HepG2 (cell line): ENCODE measurements at regions not wholly inside any gene's neighbourhood (a gene's known extent, or its start where the extent isn't known, plus 50 kb on each side); places are given as distances from the start of the nearest gene placed in this dataset.

ENCODE experiments used
- GATAD1 ChIP-seq: IDR thresholded peaks from 2 replicates; pipeline ENCODE4 v1.6.1; 2016; ENCODE audit warnings: missing genetic modification reagents, missing compliant biosample characterization
- HIC2 ChIP-seq: sonication (generic); formaldehyde crosslinking; IDR thresholded peaks from 2 replicates; pipeline ENCODE4 v1.9.0; 2022; ENCODE audit warnings: low read depth, missing genetic modification reagents
- HMGXB3 ChIP-seq: sonication (generic); formaldehyde crosslinking; IDR thresholded peaks from 2 replicates; pipeline ENCODE4 v1.4.0; 2020; ENCODE audit warnings: missing genetic modification reagents, borderline replicate concordance
- NFYB ChIP-seq: sonication (generic); formaldehyde crosslinking; IDR thresholded peaks from 2 replicates; pipeline ENCODE4 v1.4.0; 2020; ENCODE audit warnings: missing genetic modification reagents
- PHF5A ChIP-seq: IDR thresholded peaks from one replicate; pipeline ENCODE4 v1.6.1; 2018; ENCODE audit warnings: low read depth, missing genetic modification reagents; ENCODE audit not compliant: unreplicated experiment
- RXRA ChIP-seq: sonication (generic); formaldehyde crosslinking; IDR thresholded peaks from 2 replicates; pipeline ENCODE4 v1.5.1; 2020; ENCODE audit warnings: missing genetic modification reagents
- SKIL ChIP-seq: sonication (generic); formaldehyde crosslinking; IDR thresholded peaks from 2 replicates; pipeline ENCODE4 v1.8.0; 2022; ENCODE audit warnings: missing genetic modification reagents, mild to moderate bottlenecking, moderate library complexity, borderline replicate concordance
- SP4 ChIP-seq: sonication (generic); formaldehyde crosslinking; IDR thresholded peaks from 2 replicates; pipeline ENCODE4 v1.8.1; 2023; ENCODE audit warnings: mild to moderate bottlenecking, missing genetic modification reagents
- ZMAT5 ChIP-seq: sonication (generic); formaldehyde crosslinking; IDR thresholded peaks from 2 replicates; pipeline ENCODE4 v1.5.0; 2020; ENCODE audit warnings: mild to moderate bottlenecking, low read depth, missing genetic modification reagents, borderline replicate concordance
- ZNF124 ChIP-seq: sonication (generic); formaldehyde crosslinking; IDR thresholded peaks from 2 replicates; pipeline ENCODE4 v1.4.0; 2020; ENCODE audit warnings: missing genetic modification reagents
- ZNF292 ChIP-seq: sonication (generic); formaldehyde crosslinking; IDR thresholded peaks from 2 replicates; pipeline ENCODE4 v1.8.1; 2022; ENCODE audit warnings: mild to moderate bottlenecking, low read depth, missing genetic modification reagents, borderline replicate concordance
- ZNF33B ChIP-seq: sonication (generic); formaldehyde crosslinking; IDR thresholded peaks from 2 replicates; pipeline ENCODE4 v1.5.1; 2020; ENCODE audit warnings: mild to moderate bottlenecking, missing genetic modification reagents
- ZNF580 ChIP-seq: IDR thresholded peaks from 2 replicates; pipeline ENCODE4 v1.6.1; 2016; ENCODE audit warnings: low read depth, borderline replicate concordance
- ZNF839 ChIP-seq: sonication (generic); formaldehyde crosslinking; IDR thresholded peaks from 2 replicates; pipeline ENCODE4 v1.4.0; 2020; ENCODE audit warnings: missing genetic modification reagents, mild to moderate bottlenecking, borderline replicate concordance

- no peak for TF ChIP-seq HIC2 (CRISPR knock-in tag)
- no peak for TF ChIP-seq ZMAT5 (CRISPR knock-in tag)
- no peak for TF ChIP-seq SKIL (CRISPR knock-in tag)
- TF ChIP-seq HMGXB3 (CRISPR knock-in tag): no peak
- TF ChIP-seq NFYB (CRISPR knock-in tag): no peak
- no peak for TF ChIP-seq ZNF839 (CRISPR knock-in tag)
- TF ChIP-seq GATAD1 (CRISPR knock-in tag): no peak
- TF ChIP-seq SP4 (CRISPR knock-in tag): no peak
- TF ChIP-seq ZNF580 (CRISPR knock-in tag): no peak
- TF ChIP-seq ZNF292 (CRISPR knock-in tag): no peak
- TF ChIP-seq ZNF33B: no peak
- no peak for TF ChIP-seq ZNF124 (CRISPR knock-in tag)
- TF ChIP-seq RXRA (CRISPR knock-in tag): no peak
- TF ChIP-seq PHF5A (CRISPR knock-in tag): no peak
These were observed 287.8 kb upstream of the MVB12B start (continued) for GRCh38 chr9:126038790-126039189.
